GM21529 (cell line): ENCODE measurements at regions not wholly inside any gene's neighbourhood (a gene's known extent, or its start where the extent isn't known, plus 50 kb on each side); places are given as distances from the start of the nearest gene placed in this dataset.

ENCODE experiments used
- ATAC-seq: cut with Tn5 transposase; IDR thresholded peaks from one replicate; pipeline ENCODE4 v1.9.1; 2021; ENCODE audit not compliant: unreplicated experiment

- ATAC-seq: no peak
Observed at GRCh38 chr6:146886587-146887446, 288.0 kb downstream of the ADGB start.

DNA sequence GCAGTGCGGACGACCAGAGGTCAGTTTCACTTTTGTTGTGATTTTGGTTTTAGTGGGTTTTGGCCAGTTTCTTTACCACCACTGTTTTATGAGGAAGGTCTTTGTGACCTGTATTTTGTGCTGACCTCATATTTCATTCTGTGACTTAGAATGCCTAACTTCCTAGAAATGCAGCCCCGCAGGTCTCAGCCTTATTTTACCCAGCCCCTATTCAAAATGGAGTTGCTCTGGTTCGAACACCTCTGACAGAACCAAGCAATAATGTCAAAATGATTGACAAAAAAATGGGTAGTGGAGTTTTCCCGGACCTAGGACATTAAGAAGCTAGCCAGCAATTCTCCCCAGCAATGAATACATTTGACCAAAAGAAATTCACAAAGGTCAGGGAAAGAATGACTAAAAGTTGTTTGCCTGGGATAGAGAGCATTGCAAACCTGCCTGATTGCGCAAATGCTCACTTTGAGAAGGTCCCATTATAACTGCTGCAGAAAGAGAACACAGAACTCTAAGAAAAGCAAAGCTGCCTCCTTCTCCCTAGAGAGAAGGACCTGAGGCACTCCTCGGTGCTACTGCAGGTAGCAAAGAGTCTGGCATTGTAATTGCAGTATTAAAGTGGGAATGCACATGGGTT lies 288.8 kb downstream of the ADGB start:
- no peak for ATAC-seq

- no peak for ATAC-seq
Observed at GRCh38 chr6:146889303-146889702, 290.5 kb downstream of the ADGB start.

- ATAC-seq: no peak
Observed at GRCh38 chr6:146890172-146890571, 291.4 kb downstream of the ADGB start.

- ATAC-seq: no peak
Observed at GRCh38 chr6:146890644-146891434, 292.1 kb downstream of the ADGB start.

GRCh38 chr6:146891615-146892265 lies 293.0 kb downstream of the ADGB start:
- ATAC-seq: no peak

- ATAC-seq: no peak
Observed at GRCh38 chr6:146892283-146892612, 293.5 kb downstream of the ADGB start.

- ATAC-seq: no peak
Observed at GRCh38 chr6:146892613-146893401, 294.0 kb downstream of the ADGB start.

DNA sequence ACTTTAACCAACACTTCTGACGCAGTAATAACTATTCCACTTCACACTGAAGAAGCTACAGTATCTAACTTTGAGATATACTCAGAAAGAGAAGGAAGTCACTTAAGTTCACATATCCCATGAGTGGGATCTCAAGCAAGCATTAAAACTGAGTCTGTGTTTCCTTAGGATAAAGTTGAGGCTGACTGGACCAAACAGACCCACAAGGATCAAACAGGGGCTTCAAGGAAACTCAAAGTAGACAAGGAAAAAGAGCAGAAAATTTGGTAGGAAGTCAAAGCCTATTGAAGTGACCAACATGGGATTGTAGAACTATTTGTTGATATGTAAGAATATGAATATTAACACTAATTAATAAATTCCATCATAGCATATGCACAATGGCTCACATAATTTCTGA lies 294.9 kb downstream of the ADGB start:
- no peak for ATAC-seq

DNA sequence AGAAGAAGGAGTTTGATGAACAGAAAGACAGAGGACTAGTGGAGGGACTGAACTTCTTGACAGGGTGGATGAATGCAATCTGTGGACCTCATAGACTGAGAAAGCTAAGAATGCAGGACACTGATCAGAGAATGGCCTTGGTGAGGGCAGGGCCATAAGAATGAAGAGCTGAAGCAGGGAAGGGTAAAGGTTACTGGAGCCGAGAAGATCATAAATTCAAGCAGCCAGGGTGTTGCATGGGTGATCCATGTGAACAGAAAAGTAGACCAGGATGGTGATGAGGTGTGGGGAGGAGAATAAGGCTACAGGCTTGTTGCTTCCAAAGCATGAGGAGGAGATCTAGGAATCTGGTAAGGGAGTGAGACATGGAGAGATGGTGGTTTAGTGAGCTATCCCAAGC lies 295.9 kb downstream of the ADGB start:
- no peak for ATAC-seq

DNA sequence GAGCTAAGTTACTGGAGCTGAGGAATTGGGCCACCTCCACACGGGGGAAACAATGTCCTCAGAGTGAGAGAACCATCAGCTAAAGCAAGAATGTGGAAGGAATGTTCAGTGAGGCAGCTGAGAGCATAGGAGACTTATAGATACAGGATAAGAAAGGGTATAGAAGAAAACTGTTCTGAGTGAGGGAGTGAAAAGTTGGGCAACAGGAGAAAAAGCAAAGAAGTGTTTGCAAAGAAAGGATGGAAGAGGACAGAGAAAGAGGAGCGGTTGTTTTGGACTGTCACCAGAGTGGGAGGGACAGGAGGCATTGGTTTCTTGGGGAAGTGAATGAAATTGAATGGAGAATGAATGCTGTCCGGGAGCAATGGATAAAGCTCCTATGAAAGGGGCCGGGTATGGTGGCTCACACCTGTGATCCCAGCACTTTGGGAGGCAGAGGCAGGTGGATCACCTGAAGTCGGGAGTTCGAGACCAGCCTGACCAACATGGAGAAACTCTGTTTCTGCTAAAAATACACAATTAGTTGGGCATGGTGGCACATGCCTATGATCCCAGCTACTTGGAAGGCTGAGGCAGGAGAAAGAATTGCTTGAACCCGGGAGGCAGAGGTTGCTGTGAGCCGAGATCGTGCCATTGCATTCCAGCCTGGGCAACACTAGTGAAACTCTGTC lies 296.5 kb downstream of the ADGB start:
- no peak for ATAC-seq

DNA sequence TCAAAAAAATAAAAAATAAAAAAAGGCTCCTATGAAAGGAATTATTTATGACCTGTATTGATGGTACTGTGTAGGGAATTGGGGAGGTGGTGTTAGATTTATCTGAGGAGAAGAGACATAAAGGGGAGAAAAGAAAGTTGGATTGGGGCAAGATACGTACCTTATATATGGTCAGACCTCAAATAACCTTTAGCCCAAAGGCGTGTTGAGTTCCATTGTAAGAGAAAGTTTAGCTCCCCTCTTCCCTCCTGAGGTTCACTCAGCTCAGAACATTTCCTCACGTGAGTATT lies 296.9 kb downstream of the ADGB start:
- ATAC-seq: no peak

DNA sequence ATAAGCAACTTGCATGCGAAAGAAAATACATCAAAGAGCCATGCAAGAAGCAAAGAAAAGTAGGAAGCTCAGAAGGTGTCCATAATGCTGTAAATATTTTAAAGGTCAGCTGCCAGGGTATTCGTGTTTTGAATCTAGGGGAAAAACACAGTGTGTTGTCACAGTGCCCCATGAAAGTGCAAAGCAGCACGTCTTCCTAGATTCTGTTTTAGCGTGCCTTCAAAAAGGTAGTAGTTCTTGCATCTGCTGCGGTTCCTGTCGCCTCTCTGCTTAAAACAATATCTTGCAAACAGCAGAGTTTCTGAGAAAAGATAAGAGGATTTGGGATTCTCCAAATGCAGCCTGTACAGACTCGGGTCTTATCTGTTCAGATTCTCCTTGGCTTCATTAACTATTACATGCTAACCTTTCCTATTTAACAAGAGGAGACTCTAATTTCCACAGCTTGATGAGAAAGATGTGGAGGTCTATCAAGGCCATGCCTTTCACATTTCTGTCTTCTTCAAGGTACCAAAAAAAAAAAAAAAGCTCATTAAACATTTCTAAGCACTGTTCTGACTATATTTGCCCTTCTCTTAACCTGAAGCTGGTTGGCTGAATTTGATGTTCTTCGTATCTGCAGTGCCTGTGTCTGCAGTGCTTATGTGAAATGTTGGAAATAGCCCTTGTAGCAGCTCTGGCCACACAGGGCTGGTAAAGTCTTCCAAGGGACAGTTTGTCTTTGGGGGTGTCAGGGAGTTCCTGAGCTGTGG lies 297.5 kb downstream of the ADGB start:
- ATAC-seq: no peak

DNA sequence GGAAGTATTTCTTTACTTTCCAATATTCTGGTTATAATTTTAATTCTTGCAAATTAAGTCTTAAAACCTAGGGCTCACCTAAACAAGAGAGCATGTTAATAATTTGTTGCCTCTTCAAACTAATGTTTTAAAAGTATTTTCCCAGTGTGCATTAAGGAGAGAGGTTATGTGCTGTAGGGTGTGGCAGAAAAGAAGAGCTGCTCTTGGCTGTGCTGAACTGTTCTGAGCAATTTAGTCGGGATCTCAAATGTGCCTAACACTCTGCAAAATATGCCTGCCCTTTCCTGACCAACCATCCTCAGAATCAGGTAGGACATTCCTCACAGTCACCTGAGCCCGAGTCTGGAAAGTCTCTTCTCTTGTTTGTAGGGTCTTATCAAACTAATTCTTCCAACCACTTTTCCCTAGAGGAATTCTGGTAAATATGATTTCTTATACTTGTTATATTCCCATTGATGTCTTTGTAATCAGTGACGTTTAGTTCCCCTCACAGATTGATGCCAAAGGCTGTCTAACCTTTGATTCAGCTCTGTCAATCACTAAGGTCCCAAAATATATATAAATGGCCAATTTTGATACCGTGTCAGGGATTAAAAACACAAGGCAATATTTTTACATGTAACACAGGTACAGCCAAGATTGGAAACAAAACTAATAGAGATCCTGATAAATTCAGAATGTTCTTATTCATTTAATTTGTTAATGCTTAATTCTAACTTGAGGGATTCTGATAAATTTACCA lies 298.4 kb downstream of the ADGB start:
- ATAC-seq: no peak

GRCh38 chr6:146898069-146898887 lies 299.5 kb downstream of the ADGB start:
- no peak for ATAC-seq

- ATAC-seq: no peak
Observed at GRCh38 chr6:146898888-146899227, 300.1 kb downstream of the ADGB start.

DNA sequence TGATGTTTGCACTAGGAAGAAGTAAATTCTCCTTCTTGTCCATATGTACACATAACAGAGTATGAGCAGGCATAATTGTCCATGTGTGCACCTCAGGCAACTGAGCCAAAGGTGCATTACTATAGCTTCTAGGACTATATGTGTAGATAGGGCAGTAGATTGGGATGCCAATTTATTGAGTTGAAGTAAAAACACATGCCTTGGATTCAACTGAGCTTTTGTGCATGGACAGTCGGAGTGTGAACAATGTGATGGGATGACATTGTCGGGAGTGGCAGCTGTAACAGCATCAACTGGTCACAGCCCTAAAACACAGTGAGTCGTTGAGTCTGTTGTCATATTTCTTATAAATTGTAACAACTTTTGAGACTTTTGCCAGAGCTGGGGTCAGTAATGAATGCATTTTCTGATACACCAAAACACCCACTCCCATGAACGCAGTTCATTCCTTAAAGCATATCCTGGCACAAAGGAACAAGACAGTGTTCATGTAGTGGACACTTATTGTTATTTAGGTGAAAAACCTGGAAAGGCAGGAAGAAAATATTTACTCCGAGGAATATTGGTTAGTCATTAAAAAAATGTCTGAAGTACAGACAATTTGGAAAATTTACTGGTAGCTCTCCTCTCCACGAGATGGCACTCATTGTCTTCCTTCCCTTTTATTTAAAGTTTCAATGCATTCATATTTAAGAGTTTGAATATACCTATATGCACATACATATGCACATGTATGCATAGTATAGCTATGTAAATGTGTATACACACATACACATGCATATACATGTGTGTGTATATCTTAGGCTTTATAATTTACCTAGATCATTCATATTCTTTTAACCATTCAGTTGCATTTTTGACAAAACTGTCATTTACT lies 302.0 kb upstream of the STXBP5 start:
- no peak for ATAC-seq
